ENCODE measurements at regions not wholly inside any gene's neighbourhood (a gene's known extent, or its start where the extent isn't known, plus 50 kb on each side); places are given as distances from the start of the nearest gene placed in this dataset.

- in situ Hi-C loops (cut with MboI; ENCODE audit: low pct_unique_long_range_greater_than_20kb, low sequenced_read_pairs, unreplicated experiment), result no loop called here
These were observed 818.4 kb upstream of the ATXN7L3B start for GRCh38 chr12:73719223-73719622.

GRCh38 chr12:73726881-73727280 lies 810.8 kb upstream of the ATXN7L3B start:
- in situ Hi-C loops (cut with MboI; ENCODE audit: low pct_unique_long_range_greater_than_20kb, low sequenced_read_pairs, unreplicated experiment), result no loop called here
- no peak for DNase-seq (ENCODE audit: low spot score)
- no peak for TF ChIP-seq CTCF (IDR thresholded peaks at IDR 0.05; ENCODE audit: extremely low read depth, insufficient read depth, missing control alignments)

More at GRCh38 chr12:73719223-73719622, 818.4 kb upstream of the ATXN7L3B start:
- no peak for DNase-seq (ENCODE audit: low spot score)
- TF ChIP-seq CTCF (IDR thresholded peaks at IDR 0.05; ENCODE audit: extremely low read depth, insufficient read depth, missing control alignments), result no peak

GRCh38 chr12:73731658-73732057 lies 806.0 kb upstream of the ATXN7L3B start:
- in situ Hi-C loops (cut with MboI; ENCODE audit: low pct_unique_long_range_greater_than_20kb, low sequenced_read_pairs, unreplicated experiment), result no loop called here
- no peak for DNase-seq (ENCODE audit: low spot score)
- no peak for TF ChIP-seq CTCF (IDR thresholded peaks at IDR 0.05; ENCODE audit: extremely low read depth, insufficient read depth, missing control alignments)

- in situ Hi-C loops (cut with MboI; ENCODE audit: low pct_unique_long_range_greater_than_20kb, low sequenced_read_pairs, unreplicated experiment), result no loop called here
- TF ChIP-seq CTCF (IDR thresholded peaks at IDR 0.05; ENCODE audit: extremely low read depth, insufficient read depth, missing control alignments), result no peak
- no peak for DNase-seq (ENCODE audit: low spot score)
These were observed 768.3 kb upstream of the ATXN7L3B start for GRCh38 chr12:73769337-73769736.

GRCh38 chr12:73798523-73798922 lies 739.1 kb upstream of the ATXN7L3B start:
- DNase-seq (ENCODE audit: low spot score), result no peak
- in situ Hi-C loops (cut with MboI; ENCODE audit: low pct_unique_long_range_greater_than_20kb, low sequenced_read_pairs, unreplicated experiment), result no loop called here
- no peak for TF ChIP-seq CTCF (IDR thresholded peaks at IDR 0.05; ENCODE audit: extremely low read depth, insufficient read depth, missing control alignments)

GRCh38 chr12:73815072-73815645 lies 722.5 kb upstream of the ATXN7L3B start:
- DNase-seq (ENCODE audit: low spot score), result no peak
- in situ Hi-C loops (cut with MboI; ENCODE audit: low pct_unique_long_range_greater_than_20kb, low sequenced_read_pairs, unreplicated experiment), result no loop called here
- no peak for TF ChIP-seq CTCF (IDR thresholded peaks at IDR 0.05; ENCODE audit: extremely low read depth, insufficient read depth, missing control alignments)

- no peak for TF ChIP-seq CTCF (IDR thresholded peaks at IDR 0.05; ENCODE audit: extremely low read depth, insufficient read depth, missing control alignments)
- no peak for DNase-seq (ENCODE audit: low spot score)
- in situ Hi-C loops (cut with MboI; ENCODE audit: low pct_unique_long_range_greater_than_20kb, low sequenced_read_pairs, unreplicated experiment), result no loop called here
These were observed 720.5 kb upstream of the ATXN7L3B start for GRCh38 chr12:73817161-73817560.

Measured in GM13977 (cell line).